ENCODE measurements at regions not wholly inside any gene's neighbourhood (a gene's known extent, or its start where the extent isn't known, plus 50 kb on each side); places are given as distances from the start of the nearest gene placed in this dataset.

DNA sequence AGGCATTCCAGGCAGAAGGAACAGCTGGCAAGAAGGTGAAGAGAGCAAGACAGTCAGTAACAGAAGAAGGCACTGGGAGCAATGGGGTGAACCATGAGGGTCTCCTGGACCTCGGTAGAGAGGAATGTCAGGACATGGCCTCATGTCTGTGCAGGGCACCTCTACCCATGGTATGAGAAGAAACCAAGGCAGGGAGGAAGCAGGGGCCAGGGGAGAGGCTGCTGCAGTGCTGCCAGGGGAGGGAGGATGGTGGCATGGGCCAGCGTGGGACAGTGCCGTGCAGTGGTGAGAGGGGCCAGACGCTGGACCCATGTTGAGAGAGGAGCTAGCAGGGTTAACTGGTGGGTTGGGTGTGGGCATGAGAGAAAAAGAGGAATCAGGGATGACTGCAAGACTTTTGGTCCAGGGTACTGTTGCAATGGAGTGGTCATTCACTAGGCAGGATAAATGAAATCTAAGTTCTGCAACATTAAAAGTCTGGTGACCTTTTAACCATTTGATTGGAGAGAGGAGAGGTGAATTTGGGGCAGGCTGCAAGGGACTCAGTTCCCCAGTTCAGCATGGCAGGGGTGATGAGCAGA lies 577.6 kb downstream of the MATN1 start:
- CTCF ChIA-PET, result no interaction called here
- TF ChIP-seq, protein P1, sequence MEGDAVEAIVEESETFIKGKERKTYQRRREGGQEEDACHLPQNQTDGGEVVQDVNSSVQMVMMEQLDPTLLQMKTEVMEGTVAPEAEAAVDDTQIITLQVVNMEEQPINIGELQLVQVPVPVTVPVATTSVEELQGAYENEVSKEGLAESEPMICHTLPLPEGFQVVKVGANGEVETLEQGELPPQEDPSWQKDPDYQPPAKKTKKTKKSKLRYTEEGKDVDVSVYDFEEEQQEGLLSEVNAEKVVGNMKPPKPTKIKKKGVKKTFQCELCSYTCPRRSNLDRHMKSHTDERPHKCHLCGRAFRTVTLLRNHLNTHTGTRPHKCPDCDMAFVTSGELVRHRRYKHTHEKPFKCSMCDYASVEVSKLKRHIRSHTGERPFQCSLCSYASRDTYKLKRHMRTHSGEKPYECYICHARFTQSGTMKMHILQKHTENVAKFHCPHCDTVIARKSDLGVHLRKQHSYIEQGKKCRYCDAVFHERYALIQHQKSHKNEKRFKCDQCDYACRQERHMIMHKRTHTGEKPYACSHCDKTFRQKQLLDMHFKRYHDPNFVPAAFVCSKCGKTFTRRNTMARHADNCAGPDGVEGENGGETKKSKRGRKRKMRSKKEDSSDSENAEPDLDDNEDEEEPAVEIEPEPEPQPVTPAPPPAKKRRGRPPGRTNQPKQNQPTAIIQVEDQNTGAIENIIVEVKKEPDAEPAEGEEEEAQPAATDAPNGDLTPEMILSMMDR (IDR thresholded peaks at IDR 0.05; ENCODE audit: insufficient read depth in 1 of 2, low read depth in 1 of 2, low read length in 1 of 2, severe bottlenecking in 1 of 2, unreplicated experiment in 1 of 2), result no peak
- DNase-seq, result no peak
- no peaks in the 10 kb centered on the region for H3K9me3 Mint-ChIP-seq (ENCODE audit: unreplicated experiment)
- POLR2A ChIA-PET, result no interaction called here
- H3K27me3 Mint-ChIP-seq (ENCODE audit: insufficient read depth, unreplicated experiment), result peaks cover 2% of the 10 kb centered on the region
- H3K9me3 ChIP-seq, result no peaks in the 10 kb centered on the region
- H3K36me3 Mint-ChIP-seq (ENCODE audit: insufficient read depth, unreplicated experiment), result no peaks in the 10 kb centered on the region
- intact Hi-C loops (cut with micrococcal nuclease; ENCODE audit: unreplicated experiment), result no loop called here
- H3K4me3 Mint-ChIP-seq (ENCODE audit: unreplicated experiment), result no peak overlapping the region
- no peaks in the 10 kb centered on the region for H3K4me1 Mint-ChIP-seq (ENCODE audit: low read depth, unreplicated experiment)
- no peaks in the 10 kb centered on the region for H3K4me1 ChIP-seq
- H3K4me3 ChIP-seq (ENCODE audit: low read depth, low read length), result no peak overlapping the region
- H3K36me3 ChIP-seq (ENCODE audit: control insufficient read depth, insufficient read depth, low read length), result no peaks in the 10 kb centered on the region
- no peak overlapping the region for H3K27ac Mint-ChIP-seq (ENCODE audit: unreplicated experiment)
- no peaks in the 10 kb centered on the region for H3K27me3 ChIP-seq (replicated peaks; ENCODE audit: control insufficient read depth, insufficient read depth, low read length)
- BruUV-seq (replicated peaks), result no TSS peak

- ChIA-PET CTCF (no interaction called here), POLR2A (no interaction called here)
- Mint-ChIP-seq H3K27me3 (ENCODE audit: insufficient read depth, unreplicated experiment) (peaks cover 2% of the 10 kb centered on the region), H3K36me3 (ENCODE audit: insufficient read depth, unreplicated experiment) (no peaks in the 10 kb centered on the region), H3K4me1 (ENCODE audit: low read depth, unreplicated experiment) (no peaks in the 10 kb centered on the region), H3K27ac (ENCODE audit: unreplicated experiment) (no peak overlapping the region), H3K4me3 (ENCODE audit: unreplicated experiment) (no peak overlapping the region), H3K9me3 (ENCODE audit: unreplicated experiment) (no peaks in the 10 kb centered on the region)
- Histone ChIP-seq H3K9me3 (no peaks in the 10 kb centered on the region), H3K4me3 (ENCODE audit: low read depth, low read length) (no peak overlapping the region), H3K36me3 (ENCODE audit: control insufficient read depth, insufficient read depth, low read length) (no peaks in the 10 kb centered on the region), H3K27me3 (replicated peaks; ENCODE audit: control insufficient read depth, insufficient read depth, low read length) (no peaks in the 10 kb centered on the region), H3K4me1 (no peaks in the 10 kb centered on the region)
- TF ChIP-seq, protein P1 (IDR thresholded peaks at IDR 0.05; ENCODE audit: insufficient read depth in 1 of 2, low read depth in 1 of 2, low read length in 1 of 2, severe bottlenecking in 1 of 2, unreplicated experiment in 1 of 2), result no peak
- no peak for DNase-seq
- no TSS peak for BruUV-seq (replicated peaks)
- intact Hi-C loops (cut with micrococcal nuclease; ENCODE audit: unreplicated experiment), result no loop called here
Measured at GRCh38 chr1:30144831-30145230, 578.6 kb downstream of the MATN1 start.

GRCh38 chr1:30143517-30143916 lies 579.9 kb downstream of the MATN1 start:
- intact Hi-C loops (cut with micrococcal nuclease; ENCODE audit: unreplicated experiment), result no loop called here
- no peaks in the 10 kb centered on the region for H3K36me3 Mint-ChIP-seq (ENCODE audit: insufficient read depth, unreplicated experiment)
- H3K27ac Mint-ChIP-seq (ENCODE audit: unreplicated experiment), result no peak overlapping the region
- ChIA-PET POLR2A (no interaction called here), CTCF (no interaction called here)
- Histone ChIP-seq H3K4me3 (ENCODE audit: low read depth, low read length) (no peak overlapping the region), H3K9me3 (no peaks in the 10 kb centered on the region), H3K4me1 (no peaks in the 10 kb centered on the region), H3K36me3 (ENCODE audit: control insufficient read depth, insufficient read depth, low read length) (no peaks in the 10 kb centered on the region), H3K27me3 (replicated peaks; ENCODE audit: control insufficient read depth, insufficient read depth, low read length) (no peaks in the 10 kb centered on the region)
- H3K4me1 Mint-ChIP-seq (ENCODE audit: low read depth, unreplicated experiment), result no peaks in the 10 kb centered on the region
- TF ChIP-seq, protein P1 (IDR thresholded peaks at IDR 0.05; ENCODE audit: insufficient read depth in 1 of 2, low read depth in 1 of 2, low read length in 1 of 2, severe bottlenecking in 1 of 2, unreplicated experiment in 1 of 2), result no peak
- no TSS peak for BruUV-seq (replicated peaks)
- H3K27me3 Mint-ChIP-seq (ENCODE audit: insufficient read depth, unreplicated experiment), result peaks cover 4% of the 10 kb centered on the region
- no peak overlapping the region for H3K4me3 Mint-ChIP-seq (ENCODE audit: unreplicated experiment)
- H3K9me3 Mint-ChIP-seq (ENCODE audit: unreplicated experiment), result no peaks in the 10 kb centered on the region
- DNase-seq, result no peak
